Keratinocyte (primary cell): ENCODE measurements at regions not wholly inside any gene's neighbourhood (a gene's known extent, or its start where the extent isn't known, plus 50 kb on each side); places are given as distances from the start of the nearest gene placed in this dataset.

ENCODE experiments used
- DNase-seq: peaks from one replicate; pipeline ENCODE4 v3.0.0-alpha.2; 2011; ENCODE audit warnings: low read depth, missing footprints, low spot score
- FAIRE-seq: peaks from 2 replicates; lab custom pipeline; 2011; peaks lifted over from hg19 to GRCh38; lab: Jason Lieb, UNC
- H2AFZ ChIP-seq: 2 replicates; pipeline ENCODE4 v1.6.0; 2012; ENCODE audit warnings: low read length, control low read depth, inconsistent platforms; ENCODE audit not compliant: control insufficient read depth
- H3K27ac ChIP-seq: 2 replicates; pipeline ENCODE4 v1.5.1; 2011; ENCODE audit warnings: low read length; ENCODE audit not compliant: control insufficient read depth, insufficient read depth
- H3K27me3 ChIP-seq: 3 replicates; pipeline ENCODE4 v1.6.0; 2011; ENCODE audit warnings: low read length; ENCODE audit not compliant: control insufficient read depth, insufficient read depth; ENCODE audit errors: extremely low read depth
- H3K36me3 ChIP-seq, 2 experiments: 2 replicates in 1 of 2; 3 replicates in 1 of 2; pipeline ENCODE4 v1.5.1; 2011; ENCODE audit warnings: low read length in 2 of 2, mild to moderate bottlenecking in 1 of 2; ENCODE audit not compliant: control insufficient read depth in 2 of 2, insufficient read depth in 2 of 2; ENCODE audit errors: extremely low read depth in 1 of 2
- H3K4me1 ChIP-seq: 3 replicates; pipeline ENCODE4 v1.5.1; 2011; ENCODE audit warnings: low read length; ENCODE audit not compliant: control insufficient read depth, insufficient read depth; ENCODE audit errors: extremely low read depth
- H3K4me2 ChIP-seq: 3 replicates; pipeline ENCODE4 v1.6.0; 2011; ENCODE audit warnings: low read depth, low read length; ENCODE audit not compliant: control insufficient read depth, insufficient read depth; ENCODE audit errors: extremely low read depth
- H3K4me3 ChIP-seq, 3 experiments: fragments of 200-600 bp in 1 of 3; sonication (generic) in 1 of 3; 2 replicates in 2 of 3; 3 replicates in 1 of 3; pipeline ENCODE4 v1.5.1; 2011 to 2016; ENCODE audit warnings: low read length in 3 of 3, mild to moderate bottlenecking in 3 of 3, control low read depth in 2 of 3, inconsistent platforms in 1 of 3, low read depth in 1 of 3, mixed read lengths in 1 of 3, mixed run types in 1 of 3, moderate library complexity in 1 of 3; ENCODE audit not compliant: control insufficient read depth in 2 of 3, insufficient read depth in 2 of 3; ENCODE audit errors: extremely low read depth in 1 of 3
- H3K79me2 ChIP-seq: 2 replicates; pipeline ENCODE4 v1.6.0; 2012; ENCODE audit warnings: low read length; ENCODE audit not compliant: control insufficient read depth, insufficient read depth
- H3K9ac ChIP-seq: 3 replicates; pipeline ENCODE4 v1.6.0; 2011; ENCODE audit warnings: low read length; ENCODE audit not compliant: control insufficient read depth, insufficient read depth; ENCODE audit errors: extremely low read depth
- H3K9me1 ChIP-seq: 3 replicates; pipeline ENCODE4 v1.6.0; 2011; ENCODE audit warnings: low read length; ENCODE audit not compliant: control insufficient read depth, insufficient read depth; ENCODE audit errors: extremely low read depth
- H3K9me3 ChIP-seq: 2 replicates; pipeline ENCODE4 v1.5.1; 2012; ENCODE audit warnings: low read depth, low read length; ENCODE audit not compliant: control insufficient read depth
- H4K20me1 ChIP-seq: 3 replicates; pipeline ENCODE4 v1.6.0; 2011; ENCODE audit warnings: low read length; ENCODE audit not compliant: control insufficient read depth, insufficient read depth; ENCODE audit errors: extremely low read depth
- EZH2 ChIP-seq: IDR thresholded peaks from one replicate; pipeline ENCODE4 v1.6.1; 2012; ENCODE audit warnings: inconsistent platforms, mild to moderate bottlenecking, low read length, moderate library complexity
- dilution Hi-C: fragments of 300-500 bp; cut with MboI; formaldehyde crosslinking; loops from one replicate; pipeline ENCODE4 v1.7.0; 2020; ENCODE audit warnings: low sequenced_read_pairs; ENCODE audit not compliant: extremely low pct_ligation_motif_present
- TF ChIP-seq, protein P1 (sequence below), 3 experiments: IDR thresholded peaks in 1 of 3; conservative IDR thresholded peaks in 1 of 3; optimal IDR thresholded peaks in 1 of 3; 2 replicates in 2 of 3; 3 replicates in 1 of 3; pipeline versions ENCODE3 to v1.5.1; 2011; ENCODE audit warnings: low read length in 3 of 3, mild to moderate bottlenecking in 3 of 3, moderate library complexity in 2 of 3, control low read depth in 1 of 3, inconsistent platforms in 1 of 3; ENCODE audit not compliant: insufficient read depth in 2 of 3; ENCODE audit errors: extremely low read depth in 1 of 3

DNA sequence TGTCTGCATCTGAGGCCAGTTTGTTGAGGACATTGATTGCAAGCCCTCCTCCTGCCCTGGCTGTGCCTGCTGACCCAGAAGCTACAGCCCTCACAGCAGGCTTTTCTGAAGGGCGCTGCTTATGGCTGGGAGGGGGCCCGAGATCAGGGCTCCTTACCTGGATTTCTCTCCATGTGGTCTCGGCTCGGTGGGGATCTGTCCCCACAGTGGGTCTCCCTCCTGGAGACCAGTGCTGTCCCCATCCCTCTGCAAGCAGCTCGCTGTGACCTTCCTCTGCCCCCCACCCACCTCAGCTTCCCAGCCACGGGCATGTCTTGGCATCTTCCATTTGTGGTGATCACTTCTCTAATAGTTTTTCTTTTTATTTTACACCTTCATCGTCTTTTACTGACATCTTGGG is 357.9 kb downstream of the IRX2 start:
- dilution Hi-C loops = no loop called here
- no peak overlapping the region for H3K27ac ChIP-seq
- H3K4me1 ChIP-seq = no peaks in the 10 kb centered on the region
- H3K36me3 ChIP-seq = no peaks in the 10 kb centered on the region
- TF ChIP-seq, protein P1, sequence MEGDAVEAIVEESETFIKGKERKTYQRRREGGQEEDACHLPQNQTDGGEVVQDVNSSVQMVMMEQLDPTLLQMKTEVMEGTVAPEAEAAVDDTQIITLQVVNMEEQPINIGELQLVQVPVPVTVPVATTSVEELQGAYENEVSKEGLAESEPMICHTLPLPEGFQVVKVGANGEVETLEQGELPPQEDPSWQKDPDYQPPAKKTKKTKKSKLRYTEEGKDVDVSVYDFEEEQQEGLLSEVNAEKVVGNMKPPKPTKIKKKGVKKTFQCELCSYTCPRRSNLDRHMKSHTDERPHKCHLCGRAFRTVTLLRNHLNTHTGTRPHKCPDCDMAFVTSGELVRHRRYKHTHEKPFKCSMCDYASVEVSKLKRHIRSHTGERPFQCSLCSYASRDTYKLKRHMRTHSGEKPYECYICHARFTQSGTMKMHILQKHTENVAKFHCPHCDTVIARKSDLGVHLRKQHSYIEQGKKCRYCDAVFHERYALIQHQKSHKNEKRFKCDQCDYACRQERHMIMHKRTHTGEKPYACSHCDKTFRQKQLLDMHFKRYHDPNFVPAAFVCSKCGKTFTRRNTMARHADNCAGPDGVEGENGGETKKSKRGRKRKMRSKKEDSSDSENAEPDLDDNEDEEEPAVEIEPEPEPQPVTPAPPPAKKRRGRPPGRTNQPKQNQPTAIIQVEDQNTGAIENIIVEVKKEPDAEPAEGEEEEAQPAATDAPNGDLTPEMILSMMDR (optimal IDR thresholded peaks at IDR 0.05 in 1 of 3, IDR thresholded peaks at IDR 0.05 in 1 of 3, conservative IDR thresholded peaks at IDR 0.05 in 1 of 3; ENCODE audit: extremely low read depth in 1 of 3, insufficient read depth in 2 of 3, low read length in 3 of 3) = no peak
- no peak for TF ChIP-seq EZH2
- no peak for DNase-seq
- H3K27me3 ChIP-seq = no peaks in the 10 kb centered on the region
- H3K9me3 ChIP-seq = peaks cover 1% of the 10 kb centered on the region
- no peak overlapping the region for H2AFZ ChIP-seq
- no peak overlapping the region for H3K4me3 ChIP-seq
- H3K4me2 ChIP-seq = no peak overlapping the region
- H3K79me2 ChIP-seq = no peaks in the 10 kb centered on the region
- FAIRE-seq = no peak
- H3K9ac ChIP-seq = no peak overlapping the region
- no peaks in the 10 kb centered on the region for H3K9me1 ChIP-seq
- no peaks in the 10 kb centered on the region for H4K20me1 ChIP-seq

GRCh38 chr5:2391566-2391965 is 359.9 kb downstream of the IRX2 start:
- no peaks in the 10 kb centered on the region for H3K79me2 ChIP-seq
- no peak for FAIRE-seq
- H4K20me1 ChIP-seq = no peaks in the 10 kb centered on the region
- H2AFZ ChIP-seq = no peak overlapping the region
- DNase-seq = no peak
- H3K9me1 ChIP-seq = no peaks in the 10 kb centered on the region
- H3K27me3 ChIP-seq = no peaks in the 10 kb centered on the region
- no peak overlapping the region for H3K27ac ChIP-seq
- TF ChIP-seq, protein P1 (optimal IDR thresholded peaks at IDR 0.05 in 1 of 3, IDR thresholded peaks at IDR 0.05 in 1 of 3, conservative IDR thresholded peaks at IDR 0.05 in 1 of 3; ENCODE audit: extremely low read depth in 1 of 3, insufficient read depth in 2 of 3, low read length in 3 of 3) = no peak
- TF ChIP-seq EZH2 = no peak
- no peak overlapping the region for H3K4me2 ChIP-seq
- H3K36me3 ChIP-seq = no peaks in the 10 kb centered on the region
- no peak overlapping the region for H3K4me3 ChIP-seq
- no peaks in the 10 kb centered on the region for H3K4me1 ChIP-seq
- dilution Hi-C loops = no loop called here
- peaks cover 1% of the 10 kb centered on the region for H3K9me3 ChIP-seq
- H3K9ac ChIP-seq = no peak overlapping the region
